Uterus (tissue), 2 donors: ENCODE measurements at regions not wholly inside any gene's neighbourhood (a gene's known extent, or its start where the extent isn't known, plus 50 kb on each side); places are given as distances from the start of the nearest gene placed in this dataset.

Experiments
- CTCF ChIP-seq, 4 experiments: fragments of 200-600 bp in 2 of 4; fragments of 450-650 bp in 2 of 4; sonication (generic) in 2 of 4; IDR thresholded peaks; one replicate each; pipeline ENCODE4 v1.5.1; 2016 to 2019; ENCODE audit warnings: antibody characterized with exemption in 4 of 4, mild to moderate bottlenecking in 2 of 4, moderate library complexity in 1 of 4
- POLR2A ChIP-seq, 2 donors: fragments of 450-650 bp; IDR thresholded peaks; one replicate each; pipeline ENCODE4 v1.6.1; 2016; ENCODE audit warnings: antibody characterized with exemption in 2 of 2, mild to moderate bottlenecking in 1 of 2, moderate library complexity in 1 of 2

GRCh38 chr13:110985541-110985940 lies 70.7 kb upstream of the ANKRD10 start:
- TF ChIP-seq CTCF (IDR thresholded peaks at IDR 0.05) (no peak), POLR2A (IDR thresholded peaks at IDR 0.05) (no peak)
